ENCODE measurements at regions not wholly inside any gene's neighbourhood (a gene's known extent, or its start where the extent isn't known, plus 50 kb on each side); places are given as distances from the start of the nearest gene placed in this dataset.

GRCh38 chr5:44225231-44226160 lies 163.7 kb downstream of the FGF10 start:
- no peak for DNase-seq
- in situ Hi-C loops (cut with HindIII; ENCODE audit: low pct_ligation_motif_present, low sequenced_read_pairs) = no loop called here
- TF ChIP-seq, protein P1, sequence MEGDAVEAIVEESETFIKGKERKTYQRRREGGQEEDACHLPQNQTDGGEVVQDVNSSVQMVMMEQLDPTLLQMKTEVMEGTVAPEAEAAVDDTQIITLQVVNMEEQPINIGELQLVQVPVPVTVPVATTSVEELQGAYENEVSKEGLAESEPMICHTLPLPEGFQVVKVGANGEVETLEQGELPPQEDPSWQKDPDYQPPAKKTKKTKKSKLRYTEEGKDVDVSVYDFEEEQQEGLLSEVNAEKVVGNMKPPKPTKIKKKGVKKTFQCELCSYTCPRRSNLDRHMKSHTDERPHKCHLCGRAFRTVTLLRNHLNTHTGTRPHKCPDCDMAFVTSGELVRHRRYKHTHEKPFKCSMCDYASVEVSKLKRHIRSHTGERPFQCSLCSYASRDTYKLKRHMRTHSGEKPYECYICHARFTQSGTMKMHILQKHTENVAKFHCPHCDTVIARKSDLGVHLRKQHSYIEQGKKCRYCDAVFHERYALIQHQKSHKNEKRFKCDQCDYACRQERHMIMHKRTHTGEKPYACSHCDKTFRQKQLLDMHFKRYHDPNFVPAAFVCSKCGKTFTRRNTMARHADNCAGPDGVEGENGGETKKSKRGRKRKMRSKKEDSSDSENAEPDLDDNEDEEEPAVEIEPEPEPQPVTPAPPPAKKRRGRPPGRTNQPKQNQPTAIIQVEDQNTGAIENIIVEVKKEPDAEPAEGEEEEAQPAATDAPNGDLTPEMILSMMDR (IDR thresholded peaks at IDR 0.05; ENCODE audit: low read depth, low read length, missing control alignments) = no peak
- no peaks in the 10 kb centered on the region for H3K36me3 ChIP-seq (replicated peaks)
- no peak overlapping the region for H3K4me3 ChIP-seq (ENCODE audit: low read depth, low read length)
- no peaks in the 10 kb centered on the region for H3K27me3 ChIP-seq (replicated peaks)
- no peak overlapping the region for H3K27ac ChIP-seq

GRCh38 chr5:44199408-44199807 lies 189.8 kb downstream of the FGF10 start:
- Histone ChIP-seq H3K4me3 (ENCODE audit: low read depth, low read length) (no peak overlapping the region), H3K27me3 (replicated peaks) (no peaks in the 10 kb centered on the region), H3K27ac (no peak overlapping the region), H3K36me3 (replicated peaks) (no peaks in the 10 kb centered on the region)
- in situ Hi-C loops (cut with HindIII; ENCODE audit: low pct_ligation_motif_present, low sequenced_read_pairs) = no loop called here
- DNase-seq = no peak
- TF ChIP-seq, protein P1 (IDR thresholded peaks at IDR 0.05; ENCODE audit: low read depth, low read length, missing control alignments) = no peak

DNA sequence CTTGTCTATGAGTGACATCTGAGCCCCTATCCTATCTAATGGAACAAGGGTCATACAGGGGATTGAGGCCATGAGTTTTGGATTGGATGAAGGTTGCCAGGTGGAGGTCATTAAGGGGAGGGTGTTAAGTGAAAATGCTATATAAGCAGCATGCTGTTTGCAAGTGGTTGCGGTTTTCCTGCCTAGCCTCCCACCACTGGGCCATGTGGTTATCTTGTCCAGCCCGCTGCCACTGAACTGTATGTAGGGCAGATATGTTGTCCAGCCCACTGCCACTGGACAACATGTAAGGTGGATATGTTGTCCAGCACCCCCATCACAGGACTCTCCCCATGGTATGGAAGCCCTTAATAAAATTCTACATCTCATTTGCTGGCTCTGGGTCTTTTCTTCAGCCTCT lies 200.0 kb downstream of the FGF10 start:
- H3K27me3 ChIP-seq (replicated peaks) = no peaks in the 10 kb centered on the region
- in situ Hi-C loops (cut with HindIII; ENCODE audit: low pct_ligation_motif_present, low sequenced_read_pairs) = no loop called here
- no peak overlapping the region for H3K4me3 ChIP-seq (ENCODE audit: low read depth, low read length)
- no peak overlapping the region for H3K27ac ChIP-seq
- H3K36me3 ChIP-seq (replicated peaks) = no peaks in the 10 kb centered on the region
- TF ChIP-seq, protein P1 (IDR thresholded peaks at IDR 0.05; ENCODE audit: low read depth, low read length, missing control alignments) = no peak
- DNase-seq = no peak

- Histone ChIP-seq H3K27me3 (replicated peaks) (no peaks in the 10 kb centered on the region), H3K4me3 (ENCODE audit: low read depth, low read length) (no peak overlapping the region), H3K27ac (no peak overlapping the region), H3K36me3 (replicated peaks) (no peaks in the 10 kb centered on the region)
- no peak for DNase-seq
- TF ChIP-seq, protein P1 (IDR thresholded peaks at IDR 0.05; ENCODE audit: low read depth, low read length, missing control alignments) = no peak
- in situ Hi-C loops (cut with HindIII; ENCODE audit: low pct_ligation_motif_present, low sequenced_read_pairs) = no loop called here
These were observed 201.2 kb downstream of the FGF10 start for GRCh38 chr5:44187973-44188372.

- Histone ChIP-seq H3K4me3 (ENCODE audit: low read depth, low read length) (no peak overlapping the region), H3K27ac (no peak overlapping the region), H3K27me3 (replicated peaks) (no peaks in the 10 kb centered on the region), H3K36me3 (replicated peaks) (no peaks in the 10 kb centered on the region)
- in situ Hi-C loops (cut with HindIII; ENCODE audit: low pct_ligation_motif_present, low sequenced_read_pairs) = no loop called here
- TF ChIP-seq, protein P1 (IDR thresholded peaks at IDR 0.05; ENCODE audit: low read depth, low read length, missing control alignments) = no peak
- DNase-seq = no peak
These were observed 205.5 kb downstream of the FGF10 start for GRCh38 chr5:44183753-44184152.

Measured in brain microvascular endothelial cell (primary cell).